NCI-H1694 treated with DMSO at 0.1 percent for 48 hours (cell line): ENCODE measurements at regions not wholly inside any gene's neighbourhood (a gene's known extent, or its start where the extent isn't known, plus 50 kb on each side); places are given as distances from the start of the nearest gene placed in this dataset.
"Not testable (repeated sequence)": the region's sequence is repeated elsewhere in the genome, so short reads cannot be mapped to it uniquely, and the experiment has no call there.

Experiments
- DNase-seq: peaks from one replicate; lab custom pipeline; 2025; lab: John Stamatoyannopoulos, UW

DNA sequence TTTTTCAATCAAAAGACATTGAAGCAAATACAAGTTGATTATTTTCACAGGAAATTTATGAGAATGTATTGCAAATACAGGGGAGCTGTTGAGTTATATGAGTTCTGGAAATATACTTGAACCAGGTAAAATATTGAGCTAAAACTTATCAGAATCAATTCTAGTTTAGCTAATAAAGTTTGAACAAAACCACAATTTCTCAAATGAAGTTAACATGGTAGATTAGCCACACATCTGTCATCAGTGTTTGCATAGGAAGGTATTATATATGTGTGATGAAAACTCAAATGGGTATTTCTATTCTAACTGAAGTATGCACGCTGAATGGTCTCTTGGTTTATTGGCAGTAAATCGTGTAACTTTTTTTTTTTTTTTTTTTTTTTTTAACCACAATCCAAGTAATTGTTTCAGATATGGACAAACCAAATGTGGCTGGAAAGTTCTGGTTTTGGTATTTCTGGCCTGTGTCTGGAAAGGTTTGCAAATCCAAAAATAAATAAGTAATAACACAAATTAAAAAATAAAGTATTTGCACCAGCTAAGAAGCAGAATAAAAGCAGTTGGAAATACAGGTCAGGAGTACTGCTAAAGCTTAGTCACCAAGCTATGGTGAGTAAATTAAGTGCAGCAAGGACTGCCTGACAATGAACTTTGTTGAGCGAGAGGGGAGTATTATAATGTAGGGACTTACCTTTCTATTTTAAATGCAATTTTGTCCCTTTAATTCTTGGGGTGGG lies 479.1 kb upstream of the FANCL start:
- no peak for DNase-seq

DNA sequence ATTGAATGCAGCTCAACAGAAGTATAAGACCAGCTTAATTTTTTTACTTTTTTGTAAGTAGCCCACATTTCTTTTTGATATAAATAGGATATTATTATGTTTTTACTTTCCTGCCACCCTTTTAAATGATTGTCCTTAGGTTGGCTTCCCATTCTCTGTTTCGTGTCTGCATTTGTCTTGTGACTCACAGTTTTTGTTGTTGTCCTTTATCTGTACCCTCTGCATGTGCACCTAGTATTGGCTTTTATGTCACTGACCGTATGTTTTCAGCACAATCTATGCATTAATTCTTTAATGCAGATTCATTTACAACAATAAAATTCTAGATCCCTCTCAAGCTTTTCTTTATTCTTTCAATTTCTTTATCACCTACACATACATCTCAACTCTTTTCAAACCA lies 474.2 kb upstream of the FANCL start:
- DNase-seq, result no peak

DNA sequence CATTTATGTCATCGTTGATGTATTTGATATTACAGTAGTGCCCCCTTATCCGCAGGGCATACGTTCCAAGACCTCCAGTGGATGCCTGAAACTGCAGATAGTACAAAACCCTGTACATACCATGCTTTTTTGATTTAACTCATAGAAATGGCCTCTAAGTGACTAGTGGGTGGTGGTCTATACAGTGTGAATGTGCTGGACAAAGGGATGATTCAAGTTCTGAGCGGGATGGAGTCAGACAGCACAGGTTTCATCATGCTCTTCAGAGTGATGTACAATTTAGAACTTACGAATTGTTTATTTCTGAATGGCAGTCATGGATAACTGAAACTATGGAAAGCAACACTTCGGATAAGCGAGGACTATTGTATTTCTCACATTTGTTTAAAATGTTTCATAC lies 473.1 kb upstream of the FANCL start:
- no peak for DNase-seq

DNA sequence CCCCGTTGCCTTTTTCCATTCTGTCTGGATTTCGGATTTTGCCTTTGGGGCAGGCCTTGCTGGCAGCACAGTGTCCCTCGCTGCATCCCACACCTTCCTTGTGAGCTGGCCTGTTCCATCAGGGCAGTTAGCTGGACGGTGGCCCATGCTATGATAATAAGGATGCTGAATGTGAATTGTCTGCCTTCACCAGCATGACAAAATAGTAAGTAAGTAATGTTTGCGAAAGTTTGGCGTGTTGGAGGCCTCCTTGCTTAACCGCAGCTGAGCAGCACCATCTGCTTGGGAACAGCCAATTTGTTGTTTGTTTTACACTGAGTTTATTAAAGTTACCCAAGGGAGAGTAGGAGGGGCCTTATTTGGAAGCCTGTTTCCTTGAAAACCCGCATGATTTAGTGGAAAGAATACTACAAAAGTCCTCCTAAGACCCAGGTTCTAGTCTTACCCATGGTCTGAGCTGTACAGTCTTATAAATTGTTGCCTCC lies 469.7 kb upstream of the FANCL start:
- DNase-seq, result peak; percentile 49

DNA sequence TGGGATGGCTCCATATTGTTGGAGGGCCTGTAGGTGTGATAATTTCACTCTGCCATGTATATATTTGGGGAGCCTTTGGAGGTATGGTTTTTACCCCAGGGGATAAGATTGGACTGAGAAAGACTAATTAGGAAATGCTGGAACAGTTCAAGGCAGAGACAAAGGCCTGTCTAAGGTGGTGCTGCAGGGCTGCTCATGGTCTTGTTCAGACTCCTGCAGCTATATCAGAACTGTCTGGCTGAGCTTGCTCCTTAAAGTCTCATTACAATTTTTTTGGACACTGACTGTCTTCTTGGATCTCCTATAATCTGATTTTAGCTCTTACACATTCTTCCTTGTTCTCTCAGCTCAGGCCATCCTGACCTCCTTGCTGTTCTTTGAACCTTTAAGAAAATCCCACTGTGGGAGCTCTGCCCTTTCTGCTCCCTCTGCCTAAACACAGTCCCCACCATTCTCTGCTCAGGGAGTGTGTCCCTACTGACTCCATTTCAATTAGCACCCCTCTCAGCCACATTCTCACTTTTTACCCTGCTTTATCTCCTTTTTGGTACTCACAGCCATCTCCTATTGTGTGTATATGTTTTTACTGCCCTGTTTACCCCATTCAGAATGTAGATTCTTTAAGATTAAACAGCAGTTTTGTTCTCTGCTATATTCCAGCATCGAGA lies 468.7 kb upstream of the FANCL start:
- no peak for DNase-seq

DNA sequence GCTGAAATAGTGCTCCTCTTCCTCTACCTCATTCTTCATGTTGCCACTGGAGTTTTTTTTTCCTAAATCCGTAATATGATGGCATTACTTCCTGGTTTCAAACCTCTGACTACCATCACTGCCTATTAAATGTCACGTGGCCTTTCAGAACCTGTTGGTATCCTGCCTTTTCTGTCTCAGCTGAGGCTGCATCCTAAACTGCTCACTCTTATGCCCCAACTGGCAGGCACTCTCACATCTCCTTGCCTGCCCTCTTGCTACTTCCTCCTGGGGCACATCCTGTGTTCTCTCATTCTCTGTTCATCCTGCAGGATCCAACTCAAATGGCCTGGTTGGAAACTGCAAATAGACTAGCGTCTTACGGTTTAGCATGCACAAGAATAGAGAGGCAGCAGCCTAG lies 468.1 kb upstream of the FANCL start:
- DNase-seq, result no peak

DNA sequence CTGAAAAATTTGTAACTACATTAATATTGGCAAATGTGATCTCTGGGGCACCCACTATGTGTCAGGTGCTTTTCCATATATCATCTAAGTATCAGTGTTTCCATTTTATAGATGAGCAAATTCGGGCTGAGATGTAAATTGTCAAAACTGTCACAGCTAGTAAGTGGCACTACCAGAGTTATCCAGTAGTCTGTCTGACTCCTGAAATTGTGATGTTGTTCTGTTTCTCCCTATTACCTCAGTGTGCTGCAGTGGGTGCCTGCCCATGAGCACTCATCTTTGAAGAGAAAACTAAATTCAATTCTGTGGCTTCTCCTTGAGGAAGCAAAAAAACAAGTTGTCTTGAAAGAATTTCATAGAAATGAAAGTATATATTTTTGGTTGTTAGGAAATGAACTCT lies 467.4 kb upstream of the FANCL start:
- DNase-seq, result no peak

DNA sequence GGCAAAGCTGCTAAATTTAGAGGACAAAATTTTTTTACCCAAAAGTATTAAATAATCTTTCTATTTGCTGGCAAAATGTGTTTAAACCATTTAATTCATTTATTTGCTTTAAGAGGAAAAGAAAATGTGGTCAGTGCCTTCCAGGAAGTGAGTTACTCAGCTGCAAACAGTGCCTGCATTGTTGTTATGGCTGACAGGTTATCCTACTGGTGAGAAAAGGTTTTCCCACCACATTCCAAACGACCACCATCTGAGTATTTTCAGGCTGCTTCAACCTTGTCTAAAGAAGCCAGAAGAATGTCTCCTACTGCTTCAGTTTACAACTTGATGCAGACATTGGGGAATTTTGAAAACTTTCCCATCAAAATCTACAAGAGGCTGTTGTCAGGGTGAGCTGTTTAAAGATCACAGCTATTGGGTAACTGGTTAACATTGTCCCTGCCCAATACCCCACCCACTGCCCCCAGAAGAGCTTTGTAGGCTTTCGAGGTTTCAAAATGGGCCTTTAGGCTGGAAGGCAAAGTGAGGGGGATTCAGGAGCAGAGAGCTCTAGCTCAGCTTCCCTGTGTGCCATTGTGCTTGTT lies 461.3 kb upstream of the FANCL start:
- DNase-seq, result no peak

DNA sequence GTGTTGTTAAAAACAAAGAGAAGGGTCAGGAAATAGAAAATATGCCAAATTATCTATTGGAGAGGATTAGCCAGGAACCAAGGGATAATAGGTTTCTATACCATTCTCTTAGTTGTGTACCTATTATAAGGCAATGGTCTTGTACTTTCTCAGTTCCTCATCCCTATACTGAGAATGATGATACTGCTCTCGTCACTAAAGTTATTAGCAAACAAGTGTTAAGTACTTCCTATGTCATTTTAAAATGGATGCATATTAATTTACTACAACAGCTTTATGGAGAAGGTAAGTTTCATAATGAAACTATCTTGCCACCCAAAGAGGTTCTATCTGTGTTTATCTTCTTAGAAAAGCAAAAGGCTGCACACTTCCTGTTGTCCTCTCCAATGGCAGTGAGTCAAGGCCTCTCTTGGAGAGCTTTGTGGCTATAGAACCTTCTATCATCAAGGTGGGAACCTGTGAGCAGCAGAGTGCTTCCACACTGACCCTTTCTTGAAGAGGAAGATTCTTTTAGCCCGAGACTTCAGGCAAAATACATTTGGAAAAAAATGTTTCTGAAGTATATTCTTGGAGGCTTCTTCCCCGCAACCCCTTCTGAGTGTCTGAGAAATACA lies 460.7 kb upstream of the FANCL start:
- no peak for DNase-seq

DNA sequence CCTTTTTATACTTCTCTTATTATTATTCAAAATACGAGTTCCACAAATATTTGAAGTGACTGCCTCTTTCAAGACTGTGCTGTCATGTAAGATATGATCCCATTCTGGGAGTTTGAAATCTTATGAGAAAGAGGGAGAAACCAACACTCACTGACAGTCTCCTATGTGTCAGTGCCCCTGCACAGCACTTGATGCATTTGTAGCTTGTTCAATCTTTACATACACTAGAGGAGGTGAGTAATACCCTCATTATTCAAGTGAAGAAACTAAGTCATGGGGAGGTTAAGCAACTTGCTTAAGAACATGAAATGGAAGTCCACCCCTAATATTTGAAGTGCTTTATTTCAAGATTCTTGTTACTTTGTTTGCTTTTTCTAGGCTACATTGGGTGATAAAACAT lies 459.5 kb upstream of the FANCL start:
- no peak for DNase-seq

DNA sequence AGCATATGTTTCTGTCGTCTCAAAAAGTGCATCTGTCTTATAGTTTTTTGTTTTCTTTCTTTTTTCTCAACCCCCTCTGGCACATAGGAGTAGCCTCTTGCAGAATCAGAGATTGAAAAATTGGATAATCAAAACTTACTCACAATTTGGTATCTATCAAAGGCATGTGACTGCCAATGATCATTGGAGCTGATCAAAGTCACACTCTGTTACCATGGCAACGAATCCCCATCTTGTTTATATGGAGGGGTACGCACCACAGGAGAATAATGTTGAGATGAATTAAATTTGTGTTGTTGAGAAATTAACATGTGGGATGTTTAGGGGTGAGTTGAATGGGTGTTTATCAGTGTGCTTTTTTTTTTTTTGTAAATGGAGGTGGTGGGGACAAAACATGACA lies 458.3 kb upstream of the FANCL start:
- no peak for DNase-seq

DNA sequence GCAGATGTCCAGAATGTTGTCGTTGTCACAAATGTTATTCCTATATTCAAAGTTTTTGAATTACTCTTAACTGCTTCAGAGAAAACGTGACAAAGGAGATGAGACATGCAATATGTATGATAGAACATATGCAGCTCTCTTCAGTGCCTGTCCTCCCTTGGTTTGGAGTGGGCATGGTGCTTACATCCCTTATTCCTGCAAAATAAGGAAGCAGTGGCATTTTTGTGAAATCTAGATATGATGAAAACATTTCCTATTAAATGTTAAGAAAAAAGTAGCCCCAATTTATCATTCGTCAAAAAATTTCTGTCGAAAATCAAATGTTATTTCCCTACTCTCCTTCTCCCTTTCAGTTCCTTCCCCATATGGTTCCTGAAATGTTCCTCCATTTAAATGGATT lies 457.5 kb upstream of the FANCL start:
- DNase-seq, result no peak

DNA sequence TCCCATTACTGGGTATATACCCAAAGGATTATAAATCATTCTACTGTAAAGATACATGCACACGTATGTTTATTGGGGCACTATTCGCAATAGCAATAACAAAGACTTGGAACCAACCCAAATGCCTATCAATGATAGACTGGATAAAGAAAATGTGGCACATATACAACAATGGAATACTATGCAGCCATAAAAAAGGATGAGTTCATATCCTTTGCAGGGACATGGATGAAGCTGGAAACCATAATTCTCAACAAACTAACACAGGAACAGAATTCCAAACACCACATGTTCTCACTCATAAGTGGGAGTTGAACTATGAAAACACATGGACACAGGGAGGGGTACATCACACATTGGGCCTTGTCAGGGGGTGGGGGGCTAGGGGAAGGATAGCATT lies 453.0 kb upstream of the FANCL start:
- DNase-seq, result not testable (repeated sequence)

DNA sequence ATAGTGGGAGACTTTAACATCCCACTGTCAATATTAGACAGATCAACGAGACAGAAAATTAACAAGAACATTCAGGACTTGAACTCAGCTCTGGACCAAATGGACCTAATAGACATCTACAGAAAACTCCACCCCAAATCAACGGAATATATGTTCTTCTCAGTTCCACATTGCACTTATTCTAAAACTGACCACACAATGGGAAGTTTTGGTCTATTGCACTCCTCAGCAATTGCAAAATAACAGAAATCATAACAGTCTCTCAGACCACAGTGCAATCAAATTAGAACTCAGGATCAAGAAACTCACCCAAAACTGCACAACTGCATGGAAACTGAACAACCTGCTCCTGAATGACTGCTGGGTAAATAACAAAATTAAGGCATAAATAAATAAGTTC lies 449.9 kb upstream of the FANCL start:
- not testable (repeated sequence) for DNase-seq

DNA sequence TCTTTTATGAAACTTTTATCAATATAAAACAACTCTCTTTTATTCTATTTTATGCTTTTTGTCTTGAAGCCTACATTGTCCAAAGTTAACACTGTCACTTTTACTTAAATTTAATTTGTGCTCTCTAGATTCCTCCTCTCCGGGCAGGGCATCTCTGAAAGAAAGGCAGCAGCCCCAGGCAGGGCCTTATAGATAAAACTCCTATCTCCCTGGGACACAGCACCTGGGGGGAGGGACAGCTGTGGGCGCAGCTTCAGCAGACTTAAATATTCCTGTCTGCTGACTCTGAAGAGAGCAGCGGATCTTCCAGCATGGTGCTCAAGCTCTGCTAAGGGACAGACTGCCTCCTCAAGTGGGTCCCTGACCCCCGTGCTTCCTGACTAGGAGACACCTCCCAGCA lies 447.7 kb upstream of the FANCL start:
- no peak for DNase-seq

DNA sequence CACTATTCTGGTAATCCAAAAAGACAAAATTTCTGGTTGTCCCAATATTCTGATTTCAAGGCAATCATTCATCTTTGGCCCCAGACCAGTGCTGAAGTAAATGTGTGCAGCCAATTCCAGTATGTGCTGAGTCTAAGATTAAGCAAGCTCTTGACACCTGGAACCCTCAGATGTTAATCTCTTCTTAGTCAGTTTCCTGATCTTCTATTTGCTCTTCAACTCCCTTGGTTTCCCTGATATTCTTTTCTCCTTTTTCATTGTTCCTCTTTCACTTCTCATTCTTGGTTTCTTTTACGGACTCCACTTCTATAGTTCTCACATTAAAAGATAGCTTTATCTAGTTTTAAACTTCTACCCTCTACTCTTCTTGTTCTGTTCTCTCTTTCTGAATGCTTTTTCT lies 445.7 kb upstream of the FANCL start:
- DNase-seq, result no peak

DNA sequence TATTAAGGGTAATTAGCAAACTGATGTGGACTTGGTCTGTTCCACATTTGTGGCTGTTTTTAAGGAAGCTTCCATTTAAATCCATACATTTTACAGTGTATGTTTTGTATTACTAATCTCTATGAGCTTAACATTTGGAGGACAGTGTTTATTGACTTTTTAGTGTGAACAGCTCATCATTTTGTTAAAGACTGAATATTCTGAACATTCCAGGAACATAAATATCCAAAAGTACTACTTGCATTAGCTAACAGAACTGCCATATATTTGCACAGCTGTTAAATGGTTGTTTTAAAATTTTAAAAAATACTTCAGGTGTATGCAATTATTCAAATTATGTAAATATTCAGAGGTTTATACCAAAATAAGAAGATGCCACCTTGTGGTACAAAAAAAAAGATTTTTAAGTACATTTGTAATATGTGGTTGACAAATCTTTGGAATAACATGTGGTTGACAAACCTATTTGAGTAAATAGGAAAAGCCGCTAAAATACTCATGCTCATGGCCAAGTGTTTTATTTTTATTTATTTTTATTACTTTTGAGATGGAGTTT lies 439.7 kb upstream of the FANCL start:
- DNase-seq, result peak; percentile 28

DNA sequence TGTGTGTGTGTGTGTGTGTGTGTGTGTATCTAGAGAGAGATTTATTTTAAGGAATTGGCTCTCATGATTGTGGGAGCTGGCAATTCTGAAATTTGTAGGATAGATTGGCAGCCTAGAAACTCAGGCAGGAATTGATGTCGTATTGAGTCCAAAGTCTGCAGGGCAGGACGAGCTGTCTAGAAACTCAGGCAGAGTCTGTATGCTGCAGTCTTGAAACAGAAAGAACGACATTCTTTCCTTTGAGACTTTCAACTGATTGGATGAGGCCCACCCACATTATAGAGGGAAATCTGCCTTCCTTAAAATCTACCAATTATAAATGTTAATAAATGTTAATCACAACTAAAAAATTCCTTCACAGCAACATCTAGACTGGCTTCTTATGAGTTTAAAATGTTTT lies 436.6 kb upstream of the FANCL start:
- no peak for DNase-seq

DNA sequence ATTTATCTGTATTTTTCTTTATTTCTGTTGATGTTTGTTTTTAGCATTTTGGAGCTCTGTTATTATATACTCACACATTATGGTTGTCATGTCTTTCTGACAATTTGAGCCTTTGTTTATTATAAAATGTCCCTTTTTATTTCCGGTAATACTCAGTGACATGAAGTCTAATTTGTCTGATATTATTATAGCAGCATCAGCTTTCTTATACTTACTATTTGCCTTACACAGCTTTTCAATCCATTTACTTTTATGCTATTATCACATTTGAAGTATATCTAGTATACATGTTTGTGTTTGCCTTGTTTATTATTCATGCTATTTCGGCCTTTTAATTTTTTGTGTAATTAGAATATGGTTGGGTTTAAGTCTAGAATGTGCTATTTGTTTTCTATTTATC lies 430.6 kb upstream of the FANCL start:
- no peak for DNase-seq

DNA sequence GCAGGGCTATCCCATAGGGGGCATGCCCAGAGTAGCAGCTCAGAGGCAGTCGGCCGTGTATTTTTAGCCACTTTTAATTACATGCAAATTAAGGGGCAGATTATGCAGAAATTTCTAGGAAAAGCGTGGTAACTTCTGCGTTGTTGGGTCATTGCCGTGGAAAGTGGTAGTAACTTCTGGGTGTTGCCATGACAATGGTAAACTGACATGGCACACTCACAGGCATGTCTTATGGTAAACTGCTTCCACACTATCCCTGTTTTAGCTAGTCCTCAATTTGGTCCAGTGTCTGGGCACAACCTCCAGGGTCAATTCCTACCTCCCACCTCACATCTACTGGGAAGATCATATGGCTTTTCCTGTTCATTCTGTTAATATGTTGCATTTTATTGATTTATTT lies 428.9 kb upstream of the FANCL start:
- DNase-seq, result no peak

DNA sequence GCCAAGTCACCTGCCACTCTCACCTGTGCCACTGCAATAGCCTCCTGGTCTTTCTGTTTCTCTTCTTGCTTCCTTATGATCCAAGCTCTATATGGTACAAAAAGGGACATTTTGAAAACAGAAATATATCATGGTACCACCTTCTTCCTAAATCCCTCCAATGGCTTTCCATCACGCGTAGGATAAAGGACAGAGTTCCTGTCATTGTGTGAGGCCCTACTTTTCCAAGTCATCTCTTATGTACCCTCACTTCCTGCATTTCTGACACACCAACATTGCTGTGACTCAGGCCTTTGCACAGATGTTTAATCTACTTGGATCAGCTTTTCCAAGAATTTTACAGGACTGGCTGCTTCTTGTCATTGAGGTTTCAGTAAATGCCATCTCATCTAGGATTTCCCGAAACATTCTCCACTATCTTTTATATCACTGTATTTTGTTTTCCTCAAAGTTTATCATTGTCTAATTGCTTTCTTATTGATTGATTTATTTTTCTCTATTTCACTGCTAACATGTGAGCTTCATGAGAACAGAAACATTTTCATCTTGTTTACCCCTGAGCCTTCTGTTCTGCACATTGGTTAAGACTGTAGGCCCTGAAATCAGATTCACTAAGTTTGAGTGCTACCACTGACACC lies 426.1 kb upstream of the FANCL start:
- no peak for DNase-seq

DNA sequence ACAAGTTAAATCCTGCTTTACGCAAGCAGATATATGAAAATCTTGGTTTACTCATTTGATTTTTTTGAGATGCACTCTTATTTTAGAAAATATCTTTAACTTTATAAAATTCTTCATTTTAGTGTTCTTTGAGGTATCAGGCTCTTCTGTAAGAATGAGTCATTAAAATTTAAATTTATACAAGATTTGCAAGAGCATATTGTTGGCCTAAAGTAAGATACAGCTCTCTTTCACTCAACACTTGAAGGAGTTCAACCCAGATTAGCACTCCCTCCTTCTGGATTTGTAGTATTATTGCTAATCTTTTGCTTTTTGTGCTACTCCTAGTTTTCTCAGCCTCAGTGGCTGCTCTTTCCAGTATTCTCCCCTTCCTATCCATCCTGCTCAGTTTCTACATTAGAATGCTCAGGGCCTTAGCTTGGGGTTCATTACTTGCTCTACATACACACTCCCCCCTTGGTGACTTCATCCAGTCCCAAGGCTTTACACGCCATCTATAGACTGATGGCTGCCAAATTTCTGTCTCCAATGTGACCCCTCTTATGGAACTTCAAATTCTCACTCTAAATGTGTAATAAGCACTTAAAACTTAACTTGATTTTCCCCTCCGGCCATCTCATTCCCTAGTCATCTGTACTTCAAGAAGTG lies 425.3 kb upstream of the FANCL start:
- no peak for DNase-seq
